ENCODE measurements at regions not wholly inside any gene's neighbourhood (a gene's known extent, or its start where the extent isn't known, plus 50 kb on each side); places are given as distances from the start of the nearest gene placed in this dataset.

- DNase-seq = no peak
Observed at GRCh38 chr18:37779220-37779619, 213.6 kb upstream of the CELF4 start.

- peak in 1 of 2 experiments; percentile 55 for DNase-seq
Observed at GRCh38 chr18:37778417-37779165, 213.0 kb upstream of the CELF4 start.

- DNase-seq = no peak
Observed at GRCh38 chr18:37769826-37770225, 204.2 kb upstream of the CELF4 start.

- DNase-seq = no peak
Observed at GRCh38 chr18:37764541-37765288, 199.1 kb upstream of the CELF4 start.

DNA sequence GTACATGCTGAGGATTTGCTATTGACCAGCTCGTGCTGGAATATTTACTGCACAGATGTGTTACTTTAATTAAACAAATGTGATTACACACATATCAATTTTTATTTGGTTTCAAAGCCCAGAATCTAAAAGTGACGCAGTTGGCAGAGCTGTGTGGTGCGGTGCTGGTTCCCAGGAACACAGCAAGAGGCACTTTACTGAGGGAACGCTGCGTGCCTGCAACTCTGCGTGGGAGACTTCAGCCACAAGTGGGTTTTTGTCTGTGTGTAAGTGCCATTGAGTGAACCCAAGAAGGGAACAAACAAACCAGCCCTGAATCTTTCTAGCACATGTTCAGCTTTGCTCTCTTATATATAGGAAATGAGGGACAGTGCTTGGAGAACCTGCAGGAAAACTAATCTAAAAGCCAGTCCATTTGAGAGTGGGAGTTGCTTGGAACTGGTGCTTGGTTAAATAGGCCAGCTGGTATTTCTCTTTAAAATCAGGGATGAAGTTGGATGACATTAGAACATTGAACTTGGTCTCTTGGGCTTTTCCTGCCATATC is 196.6 kb upstream of the CELF4 start:
- DNase-seq = no peak

DNA sequence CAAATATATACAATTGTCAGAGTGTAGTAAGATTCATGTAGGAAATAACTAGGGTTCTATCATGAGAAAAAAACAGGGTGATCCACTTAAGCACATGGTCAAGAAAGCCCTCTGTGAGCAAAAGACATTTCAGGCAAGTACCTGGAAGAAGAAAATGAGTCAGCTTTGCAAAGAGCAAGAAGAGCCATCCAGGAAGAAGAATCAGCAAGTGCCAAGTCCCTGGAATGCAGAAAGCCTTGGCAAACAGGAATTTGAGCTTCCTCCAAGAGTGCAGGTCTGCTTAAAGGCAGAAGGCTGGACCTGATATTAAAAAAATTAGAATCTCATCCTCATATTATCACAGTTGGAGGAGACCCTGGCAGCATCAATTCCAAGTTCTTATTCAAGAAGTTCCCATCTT is 188.5 kb upstream of the CELF4 start:
- no peak for DNase-seq

DNA sequence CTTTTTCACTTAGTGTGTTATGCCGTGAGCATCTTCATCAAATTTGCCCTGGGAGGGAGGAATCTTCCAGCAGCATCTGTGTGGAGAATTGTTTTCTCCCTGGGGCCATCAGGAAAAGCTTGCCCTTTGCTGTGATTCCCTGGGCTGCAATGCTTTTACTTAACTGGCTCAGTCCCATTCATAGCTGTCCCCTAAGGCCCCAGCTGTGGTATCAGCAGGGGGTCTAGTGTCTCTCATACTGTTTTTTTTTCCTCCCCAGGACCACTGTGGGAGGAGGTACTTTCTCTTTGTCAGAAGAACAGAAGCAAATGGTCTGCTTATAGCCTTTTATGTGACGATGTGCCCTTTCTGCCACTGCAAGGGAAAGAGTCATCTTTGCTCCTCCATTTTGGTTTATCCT is 176.8 kb upstream of the CELF4 start:
- DNase-seq = no peak

DNA sequence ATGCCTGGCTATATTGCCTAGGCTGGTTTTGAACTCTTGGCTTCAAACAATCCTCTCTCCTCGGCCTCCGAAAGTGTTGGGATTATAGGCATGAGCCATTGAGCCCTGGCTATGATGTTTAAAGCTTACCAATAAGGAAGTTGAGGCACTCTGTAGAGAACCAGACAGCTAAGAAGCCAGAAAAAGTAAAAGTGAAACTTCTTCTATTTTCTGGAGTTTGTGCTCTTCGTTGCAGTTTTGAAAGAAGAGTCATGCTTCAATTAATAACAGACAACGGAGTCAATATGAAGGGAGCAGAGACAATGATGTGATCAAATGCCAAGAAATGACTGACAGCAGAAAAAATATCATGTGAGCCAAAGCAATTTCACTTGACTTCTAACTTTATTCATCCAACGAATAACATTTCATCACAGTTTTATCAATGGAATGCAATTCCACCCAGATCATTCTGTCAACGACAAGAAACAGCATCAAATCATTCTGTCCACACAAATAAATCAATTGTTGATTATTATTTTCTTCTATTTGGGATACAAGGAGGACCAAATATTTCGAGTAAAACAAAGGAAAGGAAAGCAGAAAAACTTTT is 175.5 kb upstream of the CELF4 start:
- DNase-seq = no peak

DNA sequence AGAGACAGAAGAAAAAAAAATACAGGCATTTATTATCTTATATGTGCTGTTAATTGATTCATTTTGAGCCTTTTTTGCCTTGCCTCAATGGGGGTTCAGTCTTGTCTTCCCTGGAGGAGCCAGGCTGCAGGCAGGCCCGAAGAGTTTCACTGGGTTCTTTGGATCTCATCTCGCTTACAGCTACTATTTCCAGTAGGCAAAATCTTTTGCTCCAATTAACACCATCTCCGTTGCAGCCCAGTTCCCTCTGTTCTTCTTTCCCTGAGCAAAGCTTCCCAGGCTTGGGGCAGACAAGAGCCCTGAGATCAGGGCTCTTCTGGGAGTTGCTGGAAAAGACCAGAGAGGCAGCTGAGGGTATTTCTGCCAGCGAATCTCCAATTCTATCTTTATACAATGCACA is 168.8 kb upstream of the CELF4 start:
- no peak for DNase-seq

- DNase-seq = no peak
Observed at GRCh38 chr18:37729716-37730115, 164.1 kb upstream of the CELF4 start.

- no peak for DNase-seq
Observed at GRCh38 chr18:37724206-37724605, 158.6 kb upstream of the CELF4 start.

GRCh38 chr18:37721544-37722522 is 156.2 kb upstream of the CELF4 start:
- no peak for DNase-seq

DNA sequence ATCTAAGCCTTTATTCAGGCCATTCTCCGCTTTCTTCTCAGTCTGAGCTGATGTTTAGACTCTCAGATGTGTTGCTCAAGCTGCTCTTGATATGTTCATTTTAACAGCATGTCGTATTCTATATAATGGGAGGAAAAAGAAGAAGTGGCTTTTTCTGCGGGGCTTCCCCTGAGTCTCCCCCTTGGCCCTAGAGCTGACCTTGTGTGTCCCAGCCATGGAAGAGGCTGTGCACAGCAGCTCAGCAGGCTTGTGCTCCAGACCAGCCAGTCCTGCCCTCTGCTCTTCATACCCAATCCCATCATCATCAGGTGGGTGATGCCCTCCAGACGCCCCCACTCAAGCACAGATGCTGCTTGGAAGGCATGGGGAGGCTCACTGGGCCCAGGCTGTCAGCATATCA is 155.1 kb upstream of the CELF4 start:
- DNase-seq = no peak

DNA sequence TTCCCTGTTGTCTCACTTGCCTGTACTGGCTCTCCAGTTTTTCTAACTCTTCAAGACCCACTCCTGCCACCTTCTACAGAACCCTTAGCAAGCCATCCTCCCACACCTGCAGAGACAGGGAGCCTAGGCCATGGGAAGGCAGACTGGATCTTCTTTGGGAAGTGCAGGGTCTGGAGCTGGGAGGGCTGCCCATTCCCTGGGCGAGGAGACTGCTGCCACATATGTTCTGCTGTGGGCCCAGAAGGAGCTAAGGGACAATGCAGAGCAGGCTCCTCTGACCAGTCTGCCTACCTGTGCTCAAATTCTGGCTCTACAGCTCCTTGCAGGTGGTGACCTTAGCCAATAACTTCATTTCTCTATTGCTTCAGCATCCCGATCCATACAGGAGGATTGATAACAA is 152.1 kb upstream of the CELF4 start:
- DNase-seq = peak in 1 of 2 experiments; percentile 8

DNA sequence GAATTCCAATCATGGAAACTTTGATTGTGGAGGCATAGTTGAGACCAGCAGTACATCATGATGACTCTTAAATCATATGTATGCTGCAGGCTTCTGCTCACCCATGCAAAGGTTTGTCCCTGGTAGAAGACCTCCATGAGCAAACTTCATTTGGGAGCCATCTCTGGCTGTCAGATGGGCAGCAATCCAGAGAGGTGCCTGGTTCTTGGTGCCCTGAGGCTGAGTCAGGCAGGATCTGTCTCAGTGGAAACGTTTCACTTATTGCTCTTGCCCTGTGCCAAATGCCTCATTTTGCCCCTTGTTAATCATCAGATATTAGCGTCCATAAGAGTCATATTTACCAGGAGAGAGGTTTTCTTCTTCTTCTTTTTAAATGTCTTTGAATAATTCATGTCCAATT is 151.5 kb upstream of the CELF4 start:
- DNase-seq = no peak

DNA sequence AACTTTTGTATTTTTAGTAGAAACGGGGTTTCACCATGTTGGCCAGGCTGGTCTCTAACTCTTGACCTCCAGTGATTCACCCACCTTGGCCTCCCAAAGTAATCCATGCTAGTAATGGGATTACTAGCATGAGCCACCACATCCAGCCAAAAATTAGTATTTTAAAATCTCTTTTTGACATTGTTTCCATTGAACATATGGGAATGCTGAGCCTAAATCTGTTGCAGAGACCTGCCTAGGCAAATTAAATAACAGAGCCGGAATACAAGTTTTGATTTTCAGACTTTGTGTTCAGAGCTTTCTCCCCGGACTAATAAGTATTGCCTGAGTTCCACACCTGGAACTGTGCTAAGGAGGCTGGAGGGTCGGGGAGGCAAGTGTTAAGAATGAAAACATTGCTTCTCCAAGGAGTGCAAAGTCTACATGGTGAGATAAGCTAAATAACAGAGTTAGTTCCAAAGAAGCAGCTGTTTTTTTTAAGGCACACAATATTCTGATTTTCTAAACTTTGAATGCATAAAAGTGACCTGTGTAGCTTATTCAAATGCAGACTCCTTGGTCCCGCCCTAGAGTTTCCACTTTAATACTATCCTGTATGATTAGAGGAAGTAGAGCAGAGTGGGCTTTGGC is 150.6 kb upstream of the CELF4 start:
- DNase-seq = no peak

DNA sequence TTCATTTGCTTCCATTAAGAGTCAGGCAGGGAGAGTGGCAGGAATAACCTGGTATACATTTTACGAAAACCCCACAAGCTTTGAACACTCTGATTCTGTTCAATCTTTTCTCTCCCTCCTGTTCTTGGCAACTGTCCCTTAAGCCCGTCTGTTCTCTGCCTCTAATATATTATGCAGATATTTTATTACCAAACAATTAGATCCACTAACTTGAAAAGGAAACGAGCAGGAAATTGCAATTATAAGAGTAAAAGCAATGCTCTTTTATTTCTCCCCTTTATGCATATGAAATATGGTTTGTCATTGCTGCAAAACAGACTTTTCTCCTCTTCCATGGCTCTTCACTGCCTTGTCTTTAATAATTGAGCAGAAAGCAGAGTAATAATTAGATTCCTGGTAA is 149.1 kb upstream of the CELF4 start:
- DNase-seq = no peak

- DNase-seq = no peak
Observed at GRCh38 chr18:37712776-37713175, 147.2 kb upstream of the CELF4 start.

GRCh38 chr18:37711766-37712505 is 146.3 kb upstream of the CELF4 start:
- no peak for DNase-seq

DNA sequence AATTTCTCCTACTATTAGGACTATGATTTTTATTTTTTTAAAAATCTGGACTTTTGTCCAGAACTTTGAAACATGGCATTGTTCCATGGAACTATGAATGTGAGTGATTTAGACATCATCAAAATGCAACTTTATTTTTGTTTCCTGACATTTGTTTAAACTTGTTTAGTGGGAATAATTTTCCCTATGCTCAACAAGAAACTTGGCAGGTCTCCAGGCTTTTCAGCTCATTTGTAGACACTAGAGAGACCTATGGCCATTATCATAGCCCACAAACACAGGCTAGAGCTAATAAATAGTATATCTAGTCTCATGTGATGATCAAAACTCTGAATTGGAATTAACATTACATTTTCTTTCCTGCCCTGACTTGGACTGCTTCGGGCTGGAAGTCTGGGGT is 145.1 kb upstream of the CELF4 start:
- no peak for DNase-seq

GRCh38 chr18:37709740-37710139 is 144.1 kb upstream of the CELF4 start:
- DNase-seq = no peak

All from cerebellar nuclear complex (tissue), 1 donor.